IMR-90 (cell line): ENCODE measurements at regions not wholly inside any gene's neighbourhood (a gene's known extent, or its start where the extent isn't known, plus 50 kb on each side); places are given as distances from the start of the nearest gene placed in this dataset.
A peak's percentile ranks its signal among the peaks of the same experiment; 100 is the strongest.

ENCODE experiments used
- ATAC-seq: fragments of 200-7000 bp; cut with Tn5 transposase; 2 replicates; pipeline ENCODE4 v1.9.1; 2020; ENCODE audit warnings: low read depth, mild to moderate bottlenecking, moderate library complexity
- BruUV-seq: library from RNA; stranded (reverse); fragments of 400-500 nt; replicated peaks from 2 replicates; lab custom pipeline; 2021; lab: Mats Ljungman, UMichigan
- CTCF ChIA-PET: fragments of 300-600 bp; formaldehyde crosslinking; extraction: SDS; loops from one replicate; lab custom pipeline; 2021; ENCODE audit warnings: antibody characterized with exemption; lab: Yijun Ruan, JAX
- POLR2A ChIA-PET: fragments of 300-600 bp; sonication (Branson Sonifier 250); formaldehyde crosslinking; loops from one replicate; lab custom pipeline; 2022; ENCODE audit warnings: antibody characterized with exemption; ENCODE audit not compliant: unreplicated experiment; lab: Charles Lee
- DNase-seq: peaks from one replicate; pipeline ENCODE4 v3.0.0; 2013
- H2AFZ ChIP-seq: replicated peaks from 2 replicates; pipeline ENCODE3; 2013; ENCODE audit warnings: low read length, mild to moderate bottlenecking; ENCODE audit not compliant: poor library complexity
- H2AK5ac ChIP-seq: 2 replicates; pipeline ENCODE4 v1.6.1; 2013; ENCODE audit warnings: low read depth, low read length, inconsistent platforms
- H2AK9ac ChIP-seq: replicated peaks from 2 replicates; pipeline ENCODE3; 2013; ENCODE audit warnings: mild to moderate bottlenecking, low read depth, low read length, moderate library complexity; ENCODE audit not compliant: poor library complexity
- H2BK120ac ChIP-seq: 2 replicates; pipeline ENCODE4 v1.6.1; 2013; ENCODE audit warnings: low read depth, low read length, inconsistent platforms
- H2BK15ac ChIP-seq: 3 replicates; pipeline ENCODE4 v1.6.1; 2013; ENCODE audit warnings: low read depth, low read length, inconsistent platforms
- H2BK20ac ChIP-seq: 2 replicates; pipeline ENCODE4 v1.6.1; 2013; ENCODE audit warnings: low read depth, mild to moderate bottlenecking, inconsistent platforms, low read length, moderate library complexity
- H2BK5ac ChIP-seq: 2 replicates; pipeline ENCODE4 v1.6.1; 2013; ENCODE audit warnings: mild to moderate bottlenecking, low read depth, low read length, inconsistent platforms; ENCODE audit not compliant: poor library complexity, severe bottlenecking
- H3K14ac ChIP-seq: replicated peaks from 2 replicates; pipeline ENCODE4 v1.6.1; 2013; ENCODE audit warnings: low read depth, low read length, inconsistent platforms
- H3K18ac ChIP-seq: 2 replicates; pipeline ENCODE4 v1.6.1; 2013; ENCODE audit warnings: low read depth, low read length, control low read depth
- H3K23ac ChIP-seq: 2 replicates; pipeline ENCODE4 v1.6.1; 2013; ENCODE audit warnings: low read depth, low read length, inconsistent platforms
- H3K27ac ChIP-seq: 2 replicates; pipeline ENCODE4 v1.5.1; 2013; ENCODE audit warnings: mild to moderate bottlenecking, control low read depth, low read length; ENCODE audit not compliant: insufficient read depth
- H3K27me3 ChIP-seq: 2 replicates; pipeline ENCODE4 v1.6.1; 2013; ENCODE audit warnings: low read length; ENCODE audit not compliant: control insufficient read depth, insufficient read depth
- H3K36me3 ChIP-seq: 2 replicates; pipeline ENCODE4 v1.6.1; 2013; ENCODE audit warnings: low read length, mixed read lengths; ENCODE audit not compliant: control insufficient read depth, insufficient read depth
- H3K4ac ChIP-seq: 2 replicates; pipeline ENCODE4 v1.6.1; 2013; ENCODE audit warnings: low read depth, low read length, inconsistent platforms
- H3K4me1 ChIP-seq: 2 replicates; pipeline ENCODE4 v1.6.1; 2013; ENCODE audit warnings: low read length, mixed read lengths; ENCODE audit not compliant: control insufficient read depth, insufficient read depth
- H3K4me2 ChIP-seq: 2 replicates; pipeline ENCODE4 v1.6.1; 2013; ENCODE audit warnings: low read depth, mild to moderate bottlenecking, control low read depth, low read length, moderate library complexity
- H3K4me3 ChIP-seq: 2 replicates; pipeline ENCODE4 v1.5.1; 2013; ENCODE audit warnings: low read depth, mild to moderate bottlenecking, control low read depth, low read length, moderate library complexity; ENCODE audit not compliant: insufficient read depth
- H3K56ac ChIP-seq: 2 replicates; pipeline ENCODE4 v1.6.1; 2013; ENCODE audit warnings: low read length, inconsistent platforms; ENCODE audit not compliant: insufficient read depth; ENCODE audit errors: extremely low read depth
- H3K79me1 ChIP-seq, 2 experiments: 2 replicates each; pipeline ENCODE4 v1.6.1; 2013; ENCODE audit warnings: low read length in 2 of 2, inconsistent platforms in 1 of 2, low read depth in 1 of 2
- H3K9ac ChIP-seq: 2 replicates; pipeline ENCODE4 v1.6.1; 2013; ENCODE audit warnings: low read depth, low read length, control low read depth
- H3K9me1 ChIP-seq: 2 replicates; pipeline ENCODE4 v1.6.1; 2013; ENCODE audit warnings: low read length, inconsistent platforms; ENCODE audit not compliant: insufficient read depth
- H3K9me3 ChIP-seq: 2 replicates; pipeline ENCODE4 v1.6.1; 2013; ENCODE audit warnings: low read length; ENCODE audit not compliant: control insufficient read depth, insufficient read depth
- H4K20me1 ChIP-seq: 2 replicates; pipeline ENCODE4 v1.6.1; 2013; ENCODE audit warnings: low read length, inconsistent platforms; ENCODE audit not compliant: insufficient read depth
- H4K5ac ChIP-seq: 2 replicates; pipeline ENCODE4 v1.6.1; 2013; ENCODE audit warnings: mild to moderate bottlenecking, low read depth, low read length, control low read depth
- H4K8ac ChIP-seq, 2 experiments: 2 replicates each; pipeline ENCODE4 v1.6.1; 2013; ENCODE audit warnings: low read depth in 2 of 2, low read length in 2 of 2, control low read depth in 1 of 2, inconsistent platforms in 1 of 2
- H4K91ac ChIP-seq: 2 replicates; pipeline ENCODE4 v1.6.1; 2013; ENCODE audit warnings: low read depth, low read length, inconsistent platforms; ENCODE audit not compliant: insufficient read depth
- BHLHE40 ChIP-seq: fragments of 150-350 bp; IDR thresholded peaks from 2 replicates; pipeline ENCODE4 v1.6.1; 2016; ENCODE audit warnings: mild to moderate bottlenecking, low read depth, low read length
- CEBPB ChIP-seq: IDR thresholded peaks from 2 replicates; pipeline ENCODE4 v1.6.1; 2012; ENCODE audit warnings: low read depth, low read length, improper control_type of control experiment
- MAZ ChIP-seq: IDR thresholded peaks from 2 replicates; pipeline ENCODE4 v1.6.1; 2012; ENCODE audit warnings: low read depth, mild to moderate bottlenecking, low read length, improper control_type of control experiment, moderate library complexity, borderline replicate concordance
- RAD21 ChIP-seq: IDR thresholded peaks from 2 replicates; pipeline ENCODE4 v1.6.1; 2012; ENCODE audit warnings: low read length, improper control_type of control experiment
- SMC3 ChIP-seq: fragments of 150-350 bp; IDR thresholded peaks from 2 replicates; pipeline ENCODE4 v1.6.1; 2016; ENCODE audit warnings: low read depth, mild to moderate bottlenecking, antibody characterized with exemption, low read length, moderate library complexity
- WGBS, 2 experiments: methylation state at CpG; one replicate each; pipeline versions ENCODE4 v1.1.5 to v1.1.7; 2013; ENCODE audit warnings: missing lambda C conversion rate in 2 of 2; ENCODE audit not compliant: insufficient read length in 1 of 2; ENCODE audit errors: extremely low coverage in 2 of 2; 5-methylcytosine and 5-hydroxymethylcytosine counted together
- dilution Hi-C: fragments of 300-500 bp; cut with HindIII; formaldehyde crosslinking; loops from one replicate; pipeline ENCODE4 v1.14.3; 2018; ENCODE audit warnings: low sequenced_read_pairs; ENCODE audit not compliant: unreplicated experiment
- in situ Hi-C: fragments of 300-500 bp; cut with MboI; formaldehyde crosslinking; loops from 3 replicates; pipeline ENCODE4 v1.14.3; 2019; ENCODE audit warnings: low sequenced_read_pairs, inconsistent platforms, mixed read lengths
- intact Hi-C: fragments of 100-400 bp; cut with micrococcal nuclease; formaldehyde crosslinking; loops from 2 replicates; pipeline ENCODE4 v1.10.0; 2022
- TF ChIP-seq, protein P1 (sequence below): conservative IDR thresholded peaks from 2 replicates; pipeline ENCODE4 v1.5.1; 2012; ENCODE audit warnings: mild to moderate bottlenecking, low read depth, low read length, improper control_type of control experiment
- TF ChIP-seq, protein P2 (sequence below): fragments of 150-350 bp; IDR thresholded peaks from 2 replicates; pipeline ENCODE4 v1.6.1; 2016; ENCODE audit warnings: low read depth, mild to moderate bottlenecking, low read length, moderate library complexity, borderline replicate concordance

DNA sequence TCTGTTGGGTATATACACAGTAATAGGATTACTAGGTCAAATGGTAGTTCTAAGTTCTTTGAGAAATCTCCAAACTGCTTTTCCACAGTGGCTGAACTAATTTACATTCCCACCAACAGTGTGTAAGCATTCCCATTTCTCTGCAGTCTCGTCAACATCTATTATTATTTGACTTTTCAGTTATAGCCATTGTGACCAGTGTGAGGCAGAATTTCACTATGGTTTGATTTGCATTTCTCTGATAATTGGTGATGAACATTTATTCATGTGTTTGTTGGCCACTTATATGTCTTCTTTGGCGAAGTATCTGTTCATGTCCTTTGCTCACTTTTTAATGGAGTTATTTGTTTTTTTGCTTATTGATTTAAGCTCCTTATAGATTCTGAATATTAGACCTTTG, 596.2 kb upstream of the DAB2 start:
- Histone ChIP-seq H2AK9ac (no peak overlapping the region), H3K79me1 (no peaks in the 10 kb centered on the region), H3K4me1 (no peaks in the 10 kb centered on the region), H2BK120ac (no peak overlapping the region), H3K36me3 (no peaks in the 10 kb centered on the region), H2BK5ac (no peak overlapping the region), H3K56ac (no peak overlapping the region), H3K4me2 (no peak overlapping the region), H3K27ac (no peak overlapping the region), H4K5ac (no peak overlapping the region), H2AFZ (no peak overlapping the region), H3K23ac (no peak overlapping the region), H3K14ac (no peak overlapping the region), H4K8ac (no peak overlapping the region), H3K9me3 (no peaks in the 10 kb centered on the region), H3K9ac (no peak overlapping the region), H2BK20ac (no peak overlapping the region), H3K9me1 (no peaks in the 10 kb centered on the region), H3K18ac (no peak overlapping the region), H2BK15ac (no peak overlapping the region), H2AK5ac (no peak overlapping the region), H3K27me3 (peaks cover 3% of the 10 kb centered on the region; the same call in 1 of the 2 replicates), H4K91ac (no peak overlapping the region), H3K4ac (no peak overlapping the region), H3K4me3 (no peak overlapping the region), H4K20me1 (no peaks in the 10 kb centered on the region)
- dilution Hi-C loops (no loop called here), intact Hi-C loops (loop anchor here (5.0 kb wide), 1 partner anchor 666 kb away; no protein-coding TSS in a partner anchor), in situ Hi-C loops (no loop called here)
- no peak for TF ChIP-seq MAZ
- peak; percentile 37 for TF ChIP-seq RAD21
- TF ChIP-seq, protein P1, sequence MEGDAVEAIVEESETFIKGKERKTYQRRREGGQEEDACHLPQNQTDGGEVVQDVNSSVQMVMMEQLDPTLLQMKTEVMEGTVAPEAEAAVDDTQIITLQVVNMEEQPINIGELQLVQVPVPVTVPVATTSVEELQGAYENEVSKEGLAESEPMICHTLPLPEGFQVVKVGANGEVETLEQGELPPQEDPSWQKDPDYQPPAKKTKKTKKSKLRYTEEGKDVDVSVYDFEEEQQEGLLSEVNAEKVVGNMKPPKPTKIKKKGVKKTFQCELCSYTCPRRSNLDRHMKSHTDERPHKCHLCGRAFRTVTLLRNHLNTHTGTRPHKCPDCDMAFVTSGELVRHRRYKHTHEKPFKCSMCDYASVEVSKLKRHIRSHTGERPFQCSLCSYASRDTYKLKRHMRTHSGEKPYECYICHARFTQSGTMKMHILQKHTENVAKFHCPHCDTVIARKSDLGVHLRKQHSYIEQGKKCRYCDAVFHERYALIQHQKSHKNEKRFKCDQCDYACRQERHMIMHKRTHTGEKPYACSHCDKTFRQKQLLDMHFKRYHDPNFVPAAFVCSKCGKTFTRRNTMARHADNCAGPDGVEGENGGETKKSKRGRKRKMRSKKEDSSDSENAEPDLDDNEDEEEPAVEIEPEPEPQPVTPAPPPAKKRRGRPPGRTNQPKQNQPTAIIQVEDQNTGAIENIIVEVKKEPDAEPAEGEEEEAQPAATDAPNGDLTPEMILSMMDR: 0 out of 2 replicates have a peak, but pooled peaks have one; percentile 23
- TF ChIP-seq, protein P2, sequence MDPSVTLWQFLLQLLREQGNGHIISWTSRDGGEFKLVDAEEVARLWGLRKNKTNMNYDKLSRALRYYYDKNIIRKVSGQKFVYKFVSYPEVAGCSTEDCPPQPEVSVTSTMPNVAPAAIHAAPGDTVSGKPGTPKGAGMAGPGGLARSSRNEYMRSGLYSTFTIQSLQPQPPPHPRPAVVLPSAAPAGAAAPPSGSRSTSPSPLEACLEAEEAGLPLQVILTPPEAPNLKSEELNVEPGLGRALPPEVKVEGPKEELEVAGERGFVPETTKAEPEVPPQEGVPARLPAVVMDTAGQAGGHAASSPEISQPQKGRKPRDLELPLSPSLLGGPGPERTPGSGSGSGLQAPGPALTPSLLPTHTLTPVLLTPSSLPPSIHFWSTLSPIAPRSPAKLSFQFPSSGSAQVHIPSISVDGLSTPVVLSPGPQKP: no peak
- TF ChIP-seq CEBPB: no peak
- no peak for TF ChIP-seq BHLHE40
- TF ChIP-seq SMC3: no peak; the same call in 1 of the 2 replicates
- BruUV-seq: no TSS peak
- no peak for ATAC-seq
- ChIA-PET CTCF (no interaction called here), POLR2A (no interaction called here)
- no CpG with 5 or more reads among the region's 2 CpGs for WGBS, 2 experiments
- DNase-seq: peak; percentile 2
